Gastrocnemius medialis (tissue), 4 donors: ENCODE measurements at regions not wholly inside any gene's neighbourhood (a gene's known extent, or its start where the extent isn't known, plus 50 kb on each side); places are given as distances from the start of the nearest gene placed in this dataset.

Experiments
- POLR2A ChIP-seq, 2 donors: fragments of 450-650 bp; IDR thresholded peaks; one replicate each; pipeline ENCODE4 v1.6.1; 2017; ENCODE audit warnings: antibody characterized with exemption in 2 of 2, mild to moderate bottlenecking in 2 of 2, moderate library complexity in 2 of 2
- TF ChIP-seq, protein P1 (sequence below), 5 experiments: fragments of 450-650 bp in 3 of 5; fragments of 200-600 bp in 2 of 5; sonication (generic) in 2 of 5; IDR thresholded peaks in 4 of 5; conservative IDR thresholded peaks in 1 of 5; 1 replicate in 4 of 5; 2 replicates in 1 of 5; pipeline ENCODE4 v1.5.1; 2016 to 2019; ENCODE audit warnings: antibody characterized with exemption in 5 of 5, mild to moderate bottlenecking in 3 of 5, moderate library complexity in 3 of 5

DNA sequence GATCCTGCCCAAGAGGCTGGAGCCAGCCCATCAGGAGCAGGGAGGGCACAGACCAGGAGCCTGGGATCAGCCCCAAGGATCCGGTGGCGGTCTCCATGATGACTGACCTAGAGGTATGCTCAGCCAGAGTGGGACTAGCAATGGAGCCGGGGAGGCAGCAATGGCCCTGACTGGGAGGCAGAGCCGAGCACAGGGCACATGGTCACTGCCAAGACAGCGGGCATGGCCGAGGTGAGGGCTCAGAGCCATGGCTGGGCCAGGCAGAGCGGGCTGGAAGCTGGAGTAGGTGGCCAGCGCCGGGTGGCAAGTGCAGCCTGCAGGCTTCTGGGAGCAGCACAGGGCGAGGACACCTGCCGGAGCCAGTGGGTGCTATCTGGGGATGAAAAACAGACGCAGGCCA is 259.3 kb downstream of the BCL11B start:
- TF ChIP-seq, protein P1, sequence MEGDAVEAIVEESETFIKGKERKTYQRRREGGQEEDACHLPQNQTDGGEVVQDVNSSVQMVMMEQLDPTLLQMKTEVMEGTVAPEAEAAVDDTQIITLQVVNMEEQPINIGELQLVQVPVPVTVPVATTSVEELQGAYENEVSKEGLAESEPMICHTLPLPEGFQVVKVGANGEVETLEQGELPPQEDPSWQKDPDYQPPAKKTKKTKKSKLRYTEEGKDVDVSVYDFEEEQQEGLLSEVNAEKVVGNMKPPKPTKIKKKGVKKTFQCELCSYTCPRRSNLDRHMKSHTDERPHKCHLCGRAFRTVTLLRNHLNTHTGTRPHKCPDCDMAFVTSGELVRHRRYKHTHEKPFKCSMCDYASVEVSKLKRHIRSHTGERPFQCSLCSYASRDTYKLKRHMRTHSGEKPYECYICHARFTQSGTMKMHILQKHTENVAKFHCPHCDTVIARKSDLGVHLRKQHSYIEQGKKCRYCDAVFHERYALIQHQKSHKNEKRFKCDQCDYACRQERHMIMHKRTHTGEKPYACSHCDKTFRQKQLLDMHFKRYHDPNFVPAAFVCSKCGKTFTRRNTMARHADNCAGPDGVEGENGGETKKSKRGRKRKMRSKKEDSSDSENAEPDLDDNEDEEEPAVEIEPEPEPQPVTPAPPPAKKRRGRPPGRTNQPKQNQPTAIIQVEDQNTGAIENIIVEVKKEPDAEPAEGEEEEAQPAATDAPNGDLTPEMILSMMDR (IDR thresholded peaks at IDR 0.05 in 4 of 5, conservative IDR thresholded peaks at IDR 0.05 in 1 of 5), result no peak
- no peak for TF ChIP-seq POLR2A (IDR thresholded peaks at IDR 0.05)
